Neuronal stem cell (in vitro differentiated cells): ENCODE measurements at regions not wholly inside any gene's neighbourhood (a gene's known extent, or its start where the extent isn't known, plus 50 kb on each side); places are given as distances from the start of the nearest gene placed in this dataset.

Experiments used
- DNase-seq: peaks from one replicate; pipeline ENCODE4 v3.0.0-alpha.2; 2013; ENCODE audit warnings: low spot score
- H2AFZ ChIP-seq: one replicate; pipeline ENCODE4 v1.6.1; 2013; ENCODE audit warnings: mild to moderate bottlenecking, low read length, inconsistent platforms
- H2AK5ac ChIP-seq: 2 replicates; pipeline ENCODE4 v1.6.1; 2013; ENCODE audit warnings: low read depth, mild to moderate bottlenecking, inconsistent platforms, low read length, moderate library complexity, mixed read lengths
- H2BK120ac ChIP-seq: 2 replicates; pipeline ENCODE4 v1.6.1; 2013; ENCODE audit warnings: low read depth, mild to moderate bottlenecking, inconsistent platforms, low read length, moderate library complexity, mixed read lengths
- H2BK12ac ChIP-seq: one replicate; pipeline ENCODE4 v1.6.1; 2013; ENCODE audit warnings: low read length, inconsistent platforms
- H2BK15ac ChIP-seq: 2 replicates; pipeline ENCODE4 v1.6.1; 2013; ENCODE audit warnings: mild to moderate bottlenecking, low read length, inconsistent platforms, mixed read lengths
- H2BK5ac ChIP-seq: one replicate; pipeline ENCODE4 v1.6.1; 2013; ENCODE audit warnings: inconsistent platforms, mild to moderate bottlenecking, low read length, moderate library complexity
- H3K14ac ChIP-seq: one replicate; pipeline ENCODE4 v1.6.1; 2013; ENCODE audit warnings: low read length, inconsistent platforms
- H3K18ac ChIP-seq: 2 replicates; pipeline ENCODE4 v1.6.1; 2013; ENCODE audit warnings: low read length, inconsistent platforms
- H3K23ac ChIP-seq: 2 replicates; pipeline ENCODE4 v1.6.1; 2013; ENCODE audit warnings: low read depth, mild to moderate bottlenecking, mixed read lengths, low read length, inconsistent platforms; ENCODE audit not compliant: poor library complexity
- H3K27ac ChIP-seq: replicated peaks from 3 replicates; pipeline ENCODE4 v1.5.1; 2013; ENCODE audit warnings: low read length, inconsistent platforms
- H3K27me3 ChIP-seq, 3 experiments: 2 replicates each; pipeline ENCODE4 v1.6.1; 2013; ENCODE audit warnings: low read length in 3 of 3, mild to moderate bottlenecking in 2 of 3, inconsistent platforms in 1 of 3, low read depth in 1 of 3, mixed read lengths in 1 of 3, moderate library complexity in 1 of 3; ENCODE audit not compliant: control insufficient read depth in 3 of 3, insufficient read depth in 3 of 3
- H3K36me3 ChIP-seq, 2 donors: replicated peaks in 1 of 2; 2 replicates each; pipeline ENCODE4 v1.6.1; 2013; ENCODE audit warnings: low read length in 2 of 2; ENCODE audit not compliant: control insufficient read depth in 2 of 2, insufficient read depth in 2 of 2
- H3K4ac ChIP-seq: 2 replicates; pipeline ENCODE4 v1.6.1; 2013; ENCODE audit warnings: inconsistent platforms, mild to moderate bottlenecking, low read length, moderate library complexity
- H3K4me1 ChIP-seq, 2 donors: 1 replicate in 1 of 2; 2 replicates in 1 of 2; pipeline ENCODE4 v1.6.1; 2013; ENCODE audit warnings: low read length in 2 of 2, low read depth in 1 of 2; ENCODE audit not compliant: control insufficient read depth in 2 of 2, insufficient read depth in 1 of 2
- H3K4me2 ChIP-seq: one replicate; pipeline ENCODE4 v1.6.1; 2013; ENCODE audit warnings: mild to moderate bottlenecking, low read length, inconsistent platforms; ENCODE audit not compliant: insufficient read depth, poor library complexity, severe bottlenecking
- H3K4me3 ChIP-seq, 2 donors: 2 replicates each; pipeline ENCODE4 v1.5.1; 2013; ENCODE audit warnings: low read length in 2 of 2, mild to moderate bottlenecking in 2 of 2, inconsistent platforms in 1 of 2, moderate library complexity in 1 of 2
- H3K79me1 ChIP-seq: one replicate; pipeline ENCODE4 v1.6.1; 2013; ENCODE audit warnings: low read depth, mild to moderate bottlenecking, inconsistent platforms, low read length, moderate library complexity
- H3K9ac ChIP-seq: one replicate; pipeline ENCODE4 v1.6.1; 2013; ENCODE audit warnings: mild to moderate bottlenecking, low read depth, low read length, inconsistent platforms; ENCODE audit not compliant: poor library complexity
- H3K9me3 ChIP-seq, 2 donors: replicated peaks in 1 of 2; 2 replicates each; pipeline versions ENCODE3 to v1.6.1; 2013; ENCODE audit warnings: low read length in 2 of 2, mild to moderate bottlenecking in 2 of 2, inconsistent platforms in 1 of 2, low read depth in 1 of 2, mixed read lengths in 1 of 2, moderate library complexity in 1 of 2; ENCODE audit not compliant: control insufficient read depth in 2 of 2, insufficient read depth in 1 of 2
- H4K8ac ChIP-seq: one replicate; pipeline ENCODE4 v1.6.1; 2013; ENCODE audit warnings: low read depth, mild to moderate bottlenecking, inconsistent platforms, low read length, moderate library complexity
- H4K91ac ChIP-seq: one replicate; pipeline ENCODE4 v1.6.1; 2013; ENCODE audit warnings: low read length, low read depth, mild to moderate bottlenecking, inconsistent platforms; ENCODE audit not compliant: poor library complexity
- WGBS, 2 donors: extraction: QIAGEN DNeasy Blood & Tissue Kit; methylation state at CpG; one replicate each; pipeline ENCODE4 v1.1.7; 2013; ENCODE audit warnings: missing lambda C conversion rate in 2 of 2, mixed read lengths in 1 of 2; ENCODE audit not compliant: insufficient read length in 2 of 2, insufficient replicate concordance in 1 of 2; ENCODE audit errors: extremely low coverage in 2 of 2; 5-methylcytosine and 5-hydroxymethylcytosine counted together

- H2BK120ac ChIP-seq: no peak overlapping the region
These were observed 235.2 kb upstream of the AMIGO2 start for GRCh38 chr12:47314996-47315395.

DNA sequence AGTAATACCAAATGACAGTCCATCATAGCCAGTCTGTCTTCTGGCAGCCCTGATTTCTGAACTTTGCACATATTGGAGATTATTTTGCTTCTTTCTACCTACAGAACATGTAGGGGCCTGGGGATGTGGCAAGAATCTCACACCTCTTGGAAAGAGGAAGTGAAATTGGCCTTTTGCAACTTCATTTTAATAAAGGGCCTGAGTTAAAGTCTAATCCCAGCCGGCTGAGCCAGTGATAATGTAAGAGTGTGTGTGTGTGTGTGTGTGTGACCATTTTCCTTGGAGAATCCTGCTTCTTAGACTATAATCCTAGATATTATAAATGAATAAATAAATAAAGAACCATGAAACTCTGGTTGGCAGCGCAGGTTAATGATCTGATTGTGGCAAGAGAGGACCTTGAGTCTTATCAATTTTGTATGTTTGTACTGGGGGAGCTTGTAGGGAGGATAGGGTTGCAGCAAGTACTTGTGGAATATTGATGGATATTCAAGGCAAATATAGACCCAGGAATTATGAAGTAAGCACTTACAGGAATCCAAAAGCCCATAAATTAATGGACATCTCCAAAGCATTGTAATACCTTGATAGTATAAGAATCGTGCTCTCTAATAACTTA, 233.2 kb upstream of the AMIGO2 start:
- no peak overlapping the region for H4K91ac ChIP-seq
- H2AFZ ChIP-seq: no peak overlapping the region
- no peaks in the 10 kb centered on the region for H3K9me3 ChIP-seq
- no peak overlapping the region for H3K9ac ChIP-seq
- H2BK120ac ChIP-seq: no peak overlapping the region
- no CpG with 5 or more reads among the region's 3 CpGs for WGBS, 2 donors
- no peak overlapping the region for H3K18ac ChIP-seq
- H3K27ac ChIP-seq: no peak overlapping the region
- H3K27me3 ChIP-seq: no peaks in the 10 kb centered on the region
- H3K4me1 ChIP-seq: no peaks in the 10 kb centered on the region
- H2AK5ac ChIP-seq: no peak overlapping the region
- no peak overlapping the region for H2BK5ac ChIP-seq
- no peak overlapping the region for H4K8ac ChIP-seq
- no peak overlapping the region for H2BK15ac ChIP-seq
- no peaks in the 10 kb centered on the region for H3K79me1 ChIP-seq
- no peak overlapping the region for H3K14ac ChIP-seq
- no peak overlapping the region for H3K4ac ChIP-seq
- no peaks in the 10 kb centered on the region for H3K36me3 ChIP-seq
- no peak for DNase-seq
- no peak overlapping the region for H3K23ac ChIP-seq
- H3K4me3 ChIP-seq: no peak overlapping the region
- no peak overlapping the region for H3K4me2 ChIP-seq
- H2BK12ac ChIP-seq: no peak overlapping the region

More at GRCh38 chr12:47314996-47315395, 235.2 kb upstream of the AMIGO2 start:
- Histone ChIP-seq H3K4me1 (no peaks in the 10 kb centered on the region), H3K9ac (no peak overlapping the region), H4K8ac (no peak overlapping the region), H2BK12ac (no peak overlapping the region), H3K4ac (no peak overlapping the region), H3K14ac (no peak overlapping the region), H2BK15ac (no peak overlapping the region), H2AFZ (no peak overlapping the region), H2AK5ac (no peak overlapping the region), H3K79me1 (no peaks in the 10 kb centered on the region), H2BK5ac (no peak overlapping the region), H3K4me3 (no peak overlapping the region), H3K27me3 (no peaks in the 10 kb centered on the region), H3K9me3 (peaks cover 0 to 2% of the 10 kb centered on the region in 2 donors), H3K4me2 (no peak overlapping the region), H3K18ac (no peak overlapping the region), H3K27ac (no peak overlapping the region), H3K36me3 (no peaks in the 10 kb centered on the region), H4K91ac (no peak overlapping the region), H3K23ac (no peak overlapping the region)
- DNase-seq: no peak
- WGBS, 2 donors: no CpG with 5 or more reads among the region's 1 CpG

DNA sequence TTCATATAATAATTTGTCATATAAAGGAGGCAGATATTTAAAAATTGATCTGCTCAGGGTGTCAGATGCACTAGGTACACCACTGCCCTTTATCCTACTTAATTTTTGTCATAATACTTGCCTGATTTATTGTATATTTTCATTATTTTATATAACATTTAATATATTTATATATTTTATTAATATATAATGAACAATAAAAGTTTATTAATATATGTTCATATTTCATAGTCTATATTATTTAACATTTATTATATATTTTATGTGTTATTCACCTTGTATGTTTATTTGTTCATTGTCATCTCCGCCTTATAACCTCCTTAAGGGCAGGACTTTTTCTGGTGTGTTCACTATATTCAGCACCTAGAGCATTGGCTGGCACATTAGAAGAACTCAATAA, 232.4 kb upstream of the AMIGO2 start:
- Histone ChIP-seq H3K27ac (no peak overlapping the region), H3K14ac (no peak overlapping the region), H3K36me3 (no peaks in the 10 kb centered on the region), H3K4me1 (no peaks in the 10 kb centered on the region), H3K4me2 (no peak overlapping the region), H2BK5ac (no peak overlapping the region), H3K79me1 (no peaks in the 10 kb centered on the region), H2AK5ac (no peak overlapping the region), H3K9ac (no peak overlapping the region), H4K91ac (no peak overlapping the region), H3K23ac (no peak overlapping the region), H2BK120ac (no peak overlapping the region), H4K8ac (no peak overlapping the region), H3K18ac (no peak overlapping the region), H2AFZ (no peak overlapping the region), H3K4ac (no peak overlapping the region), H2BK15ac (no peak overlapping the region), H3K4me3 (no peak overlapping the region), H3K9me3 (no peaks in the 10 kb centered on the region), H3K27me3 (no peaks in the 10 kb centered on the region), H2BK12ac (no peak overlapping the region)
- WGBS, 2 donors: no CpG with 5 or more reads among the region's 1 CpG
- no peak for DNase-seq

GRCh38 chr12:47311568-47311967, 231.8 kb upstream of the AMIGO2 start:
- H3K4me3 ChIP-seq: no peak overlapping the region
- no peak overlapping the region for H3K4ac ChIP-seq
- H3K27ac ChIP-seq: no peak overlapping the region
- no peaks in the 10 kb centered on the region for H3K4me1 ChIP-seq
- H2AFZ ChIP-seq: no peak overlapping the region
- WGBS, 2 donors: no CpG with 5 or more reads among the region's 4 CpGs
- H3K9me3 ChIP-seq: no peaks in the 10 kb centered on the region
- DNase-seq: no peak
- H2AK5ac ChIP-seq: no peak overlapping the region
- H3K9ac ChIP-seq: no peak overlapping the region
- no peak overlapping the region for H2BK15ac ChIP-seq
- no peaks in the 10 kb centered on the region for H3K79me1 ChIP-seq
- H2BK12ac ChIP-seq: no peak overlapping the region
- H4K8ac ChIP-seq: no peak overlapping the region
- H3K18ac ChIP-seq: no peak overlapping the region
- H3K27me3 ChIP-seq: no peaks in the 10 kb centered on the region
- H3K23ac ChIP-seq: no peak overlapping the region
- no peak overlapping the region for H3K14ac ChIP-seq
- H4K91ac ChIP-seq: no peak overlapping the region
- no peak overlapping the region for H2BK5ac ChIP-seq
- no peak overlapping the region for H3K4me2 ChIP-seq
- H2BK120ac ChIP-seq: no peak overlapping the region
- H3K36me3 ChIP-seq: no peaks in the 10 kb centered on the region
